ENCODE measurements at regions not wholly inside any gene's neighbourhood (a gene's known extent, or its start where the extent isn't known, plus 50 kb on each side); places are given as distances from the start of the nearest gene placed in this dataset.

DNA sequence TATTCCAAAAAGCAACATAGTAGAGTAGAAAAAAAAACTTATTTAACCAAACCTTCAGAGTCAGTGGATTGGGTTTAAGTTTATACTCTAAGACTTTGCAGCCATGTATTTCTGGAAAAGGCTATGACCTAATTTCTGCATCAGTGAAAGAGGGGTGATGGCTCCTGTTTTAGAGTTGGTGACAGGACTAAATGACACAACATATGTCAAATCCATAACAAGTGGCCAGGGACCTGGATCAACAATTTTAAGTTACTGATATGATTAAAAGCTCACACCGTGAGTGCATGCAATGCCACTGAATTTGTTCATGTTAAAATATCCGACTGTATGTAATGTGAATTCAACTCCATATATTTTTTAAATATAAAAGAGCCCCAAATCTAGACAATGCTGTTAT, 390.6 kb downstream of the TNS3 start:
- no CpG with 5 or more reads among the region's 2 CpGs for WGBS (ENCODE audit: insufficient coverage)
- no peak overlapping the region for H3K4me3 Mint-ChIP-seq
- H3K27ac Mint-ChIP-seq: no peak overlapping the region
- Histone ChIP-seq H3K9me3 (ENCODE audit: control extremely low read depth in 1 of 3, control insufficient read depth in 2 of 3, insufficient read depth in 1 of 3, low read length in 2 of 3) (peaks cover 0 to 2% (median 0%) of the 10 kb centered on the region in 3 donors), H3K4me3 (ENCODE audit: control extremely low read depth in 1 of 5, extremely low read depth in 1 of 5, insufficient read depth in 1 of 5, low read depth in 2 of 5, low read length in 4 of 5) (no peak overlapping the region), H3K36me3 (replicated peaks in 1 of 2; ENCODE audit: control extremely low read depth in 1 of 2, control insufficient read depth in 1 of 2, extremely low read depth in 1 of 2, insufficient read depth in 2 of 2, low read length in 1 of 2) (no peaks in the 10 kb centered on the region), H4K20me1 (ENCODE audit: control insufficient read depth, insufficient read depth, low read length, poor library complexity, severe bottlenecking) (no peaks in the 10 kb centered on the region), H3K9ac (ENCODE audit: low read length) (no peak overlapping the region), H2AFZ (ENCODE audit: insufficient read depth, low read depth, low read length, poor library complexity, severe bottlenecking) (no peak overlapping the region), H3K4me2 (replicated peaks; ENCODE audit: low read depth, low read length, poor library complexity, severe bottlenecking) (no peak overlapping the region), H3K27ac (ENCODE audit: low read length in 2 of 2) (no peak overlapping the region), H3K79me2 (ENCODE audit: control insufficient read depth, insufficient read depth, low read length) (no peaks in the 10 kb centered on the region), H3K27me3 (replicated peaks in 1 of 4; ENCODE audit: control extremely low read depth in 1 of 4, control insufficient read depth in 3 of 4, insufficient read depth in 4 of 4, low read length in 3 of 4) (no peaks in the 10 kb centered on the region), H3K4me1 (ENCODE audit: control insufficient read depth in 2 of 2, insufficient read depth in 2 of 2, low read length in 2 of 2) (peaks cover 10 to 23% of the 10 kb centered on the region in 2 donors)
- ChIA-PET POLR2A (no interaction called here), CTCF (no interaction called here)
- no peak for ATAC-seq (ENCODE audit: low read depth)
- intact Hi-C loops (cut with micrococcal nuclease): no loop called here
- TF ChIP-seq, protein P1, sequence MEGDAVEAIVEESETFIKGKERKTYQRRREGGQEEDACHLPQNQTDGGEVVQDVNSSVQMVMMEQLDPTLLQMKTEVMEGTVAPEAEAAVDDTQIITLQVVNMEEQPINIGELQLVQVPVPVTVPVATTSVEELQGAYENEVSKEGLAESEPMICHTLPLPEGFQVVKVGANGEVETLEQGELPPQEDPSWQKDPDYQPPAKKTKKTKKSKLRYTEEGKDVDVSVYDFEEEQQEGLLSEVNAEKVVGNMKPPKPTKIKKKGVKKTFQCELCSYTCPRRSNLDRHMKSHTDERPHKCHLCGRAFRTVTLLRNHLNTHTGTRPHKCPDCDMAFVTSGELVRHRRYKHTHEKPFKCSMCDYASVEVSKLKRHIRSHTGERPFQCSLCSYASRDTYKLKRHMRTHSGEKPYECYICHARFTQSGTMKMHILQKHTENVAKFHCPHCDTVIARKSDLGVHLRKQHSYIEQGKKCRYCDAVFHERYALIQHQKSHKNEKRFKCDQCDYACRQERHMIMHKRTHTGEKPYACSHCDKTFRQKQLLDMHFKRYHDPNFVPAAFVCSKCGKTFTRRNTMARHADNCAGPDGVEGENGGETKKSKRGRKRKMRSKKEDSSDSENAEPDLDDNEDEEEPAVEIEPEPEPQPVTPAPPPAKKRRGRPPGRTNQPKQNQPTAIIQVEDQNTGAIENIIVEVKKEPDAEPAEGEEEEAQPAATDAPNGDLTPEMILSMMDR (IDR thresholded peaks at IDR 0.05): no peak
- TF ChIP-seq EZH2 (IDR thresholded peaks at IDR 0.05; ENCODE audit: borderline replicate concordance, insufficient read depth, low read depth, low read length, poor library complexity, severe bottlenecking): no peak
- peaks cover 20% of the 10 kb centered on the region for H3K4me1 Mint-ChIP-seq
- no peaks in the 10 kb centered on the region for H3K9me3 Mint-ChIP-seq (ENCODE audit: insufficient read depth)
- H3K27me3 Mint-ChIP-seq: peaks cover 7% of the 10 kb centered on the region
- no peak for DNase-seq

DNA sequence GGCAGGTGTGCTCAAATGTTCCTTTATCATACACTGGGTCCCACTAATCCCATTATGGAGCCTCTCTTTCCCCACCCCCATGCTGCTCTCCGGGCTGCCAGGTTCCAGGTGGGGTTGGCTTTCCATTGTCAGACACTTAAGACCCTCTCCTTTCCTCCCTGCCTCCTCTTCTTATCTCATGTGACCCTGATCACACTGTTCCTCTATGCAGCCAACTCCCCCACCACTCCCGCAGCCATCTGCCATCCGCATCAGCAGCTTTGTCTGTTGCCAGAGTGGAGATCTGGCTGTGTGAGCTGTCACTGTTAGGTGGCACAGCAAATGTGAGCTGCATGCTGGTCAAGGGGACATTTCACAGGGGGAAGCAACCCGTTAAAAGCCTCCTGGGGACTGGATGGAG, 391.4 kb downstream of the TNS3 start:
- H3K9ac ChIP-seq (ENCODE audit: low read length): no peak overlapping the region
- peaks cover 0 to 4% (median 0%) of the 10 kb centered on the region in 3 donors for H3K9me3 ChIP-seq (ENCODE audit: control extremely low read depth in 1 of 3, control insufficient read depth in 2 of 3, insufficient read depth in 1 of 3, low read length in 2 of 3)
- no peak for TF ChIP-seq EZH2 (IDR thresholded peaks at IDR 0.05; ENCODE audit: borderline replicate concordance, insufficient read depth, low read depth, low read length, poor library complexity, severe bottlenecking)
- TF ChIP-seq, protein P1 (IDR thresholded peaks at IDR 0.05): no peak
- H3K4me3 ChIP-seq (ENCODE audit: control extremely low read depth in 1 of 5, extremely low read depth in 1 of 5, insufficient read depth in 1 of 5, low read depth in 2 of 5, low read length in 4 of 5): no peak overlapping the region
- WGBS (ENCODE audit: insufficient coverage): 54% methylated on average over 3 of the region's 4 CpGs
- peaks cover 27% of the 10 kb centered on the region for H3K4me1 Mint-ChIP-seq
- no peak overlapping the region for H3K27ac ChIP-seq (ENCODE audit: low read length in 2 of 2)
- ChIA-PET POLR2A (no interaction called here), CTCF (no interaction called here)
- no peaks in the 10 kb centered on the region for H3K79me2 ChIP-seq (ENCODE audit: control insufficient read depth, insufficient read depth, low read length)
- DNase-seq (no peak), ATAC-seq (ENCODE audit: low read depth) (no peak)
- no peaks in the 10 kb centered on the region for H3K9me3 Mint-ChIP-seq (ENCODE audit: insufficient read depth)
- intact Hi-C loops (cut with micrococcal nuclease): no loop called here
- H3K27me3 ChIP-seq (replicated peaks in 1 of 4; ENCODE audit: control extremely low read depth in 1 of 4, control insufficient read depth in 3 of 4, insufficient read depth in 4 of 4, low read length in 3 of 4): no peaks in the 10 kb centered on the region
- no peak overlapping the region for H3K27ac Mint-ChIP-seq
- no peak overlapping the region for H2AFZ ChIP-seq (ENCODE audit: insufficient read depth, low read depth, low read length, poor library complexity, severe bottlenecking)
- peaks cover 15 to 32% of the 10 kb centered on the region in 2 donors for H3K4me1 ChIP-seq (ENCODE audit: control insufficient read depth in 2 of 2, insufficient read depth in 2 of 2, low read length in 2 of 2)
- H3K4me2 ChIP-seq (replicated peaks; ENCODE audit: low read depth, low read length, poor library complexity, severe bottlenecking): no peak overlapping the region
- no peak overlapping the region for H3K4me3 Mint-ChIP-seq
- H4K20me1 ChIP-seq (ENCODE audit: control insufficient read depth, insufficient read depth, low read length, poor library complexity, severe bottlenecking): no peaks in the 10 kb centered on the region
- H3K27me3 Mint-ChIP-seq: peaks cover 4% of the 10 kb centered on the region
- H3K36me3 ChIP-seq (replicated peaks in 1 of 2; ENCODE audit: control extremely low read depth in 1 of 2, control insufficient read depth in 1 of 2, extremely low read depth in 1 of 2, insufficient read depth in 2 of 2, low read length in 1 of 2): no peaks in the 10 kb centered on the region
